ENCODE measurements at regions not wholly inside any gene's neighbourhood (a gene's known extent, or its start where the extent isn't known, plus 50 kb on each side); places are given as distances from the start of the nearest gene placed in this dataset.
"Not testable (repeated sequence)": the region's sequence is repeated elsewhere in the genome, so short reads cannot be mapped to it uniquely, and the experiment has no call there.

DNA sequence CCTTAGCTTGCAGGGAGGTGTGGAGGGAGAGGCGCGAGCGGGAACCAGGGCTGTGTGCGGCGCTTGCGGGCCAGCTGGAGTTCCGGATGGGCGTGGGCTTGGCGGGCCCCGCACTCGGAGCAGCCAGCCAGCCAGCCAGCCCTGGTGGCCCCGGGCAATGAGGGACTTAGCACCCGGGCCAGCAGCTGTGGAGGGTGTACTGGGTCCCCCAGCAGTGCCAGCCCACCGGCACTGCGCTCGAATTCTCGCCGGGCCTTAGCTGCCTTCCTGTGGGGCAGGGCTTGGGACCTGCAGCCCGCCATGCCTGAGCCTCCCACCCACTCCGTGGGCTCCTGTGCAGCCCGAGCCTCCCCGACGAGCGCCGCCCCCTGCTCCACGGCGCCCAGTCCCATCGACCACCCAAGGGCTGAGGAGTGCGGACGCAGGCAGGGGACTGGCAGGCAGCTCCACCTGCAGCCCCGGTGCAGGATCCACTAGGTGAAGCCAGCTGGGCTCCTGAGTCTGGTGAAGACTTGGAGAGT is 462.2 kb downstream of the ACTL7B start:
- not testable (repeated sequence) for DNase-seq

DNA sequence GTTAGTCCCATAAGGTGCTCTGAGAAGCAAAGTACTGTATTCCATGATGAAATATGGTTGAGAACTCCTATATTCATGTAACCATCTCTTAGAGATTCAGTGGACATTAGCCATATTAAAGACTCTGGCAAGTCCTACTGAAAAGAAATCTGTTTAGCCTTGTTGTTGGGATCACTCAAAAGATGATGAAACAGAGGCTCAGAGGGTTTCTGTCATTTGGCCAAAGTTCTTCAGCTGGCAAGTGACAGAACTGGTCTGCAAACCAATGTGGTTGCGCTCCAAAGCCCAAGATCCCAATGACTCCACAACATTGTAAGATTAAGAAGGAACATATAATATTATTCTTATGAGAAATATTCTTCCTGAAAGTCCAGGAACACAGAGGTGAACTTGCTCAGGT is 462.9 kb downstream of the ACTL7B start:
- no peak for DNase-seq

DNA sequence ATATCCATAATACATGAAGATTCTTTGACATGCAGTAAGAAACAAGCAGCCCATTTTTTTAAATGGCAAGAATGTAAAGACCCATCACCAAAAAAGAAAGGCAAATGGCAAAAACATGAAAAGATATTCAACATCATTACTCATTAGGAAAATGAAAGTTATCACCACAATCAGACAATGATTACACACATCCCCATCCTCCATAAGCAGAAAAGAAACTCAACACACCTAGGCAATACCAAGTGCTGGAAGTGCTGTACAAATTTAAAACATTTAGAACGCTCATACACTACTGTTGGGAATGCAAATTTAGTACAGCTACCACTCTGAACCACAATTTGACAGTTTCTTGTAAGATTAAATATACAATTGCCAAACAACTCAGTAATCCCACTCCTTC is 466.7 kb downstream of the ACTL7B start:
- no peak for DNase-seq

DNA sequence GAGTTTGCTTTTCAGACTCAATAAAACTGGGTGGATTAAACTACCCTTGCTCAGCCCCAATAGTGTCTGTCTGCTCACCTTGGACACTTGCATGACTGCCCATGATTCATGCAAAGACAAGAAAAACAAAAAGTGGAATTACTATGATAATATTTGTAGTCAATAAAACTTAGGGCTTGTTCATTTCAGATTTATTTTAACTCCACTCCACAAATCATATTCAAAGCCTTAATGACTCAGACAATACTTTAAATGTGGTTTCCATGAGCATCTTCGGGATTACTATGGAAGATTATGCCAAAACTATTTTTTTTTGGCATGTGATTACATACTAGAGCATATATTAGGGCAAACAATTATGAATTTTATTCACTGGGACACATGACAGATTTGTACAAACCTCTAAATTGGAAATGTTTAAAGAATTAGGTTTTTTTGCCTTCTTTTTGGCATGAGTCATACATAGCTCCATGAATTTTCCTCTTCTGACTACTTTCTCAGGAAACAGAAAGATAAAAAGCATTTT is 468.9 kb downstream of the ACTL7B start:
- DNase-seq = no peak

- no peak for DNase-seq
Measured at GRCh38 chr9:108386032-108386431, 469.8 kb downstream of the ACTL7B start.

DNA sequence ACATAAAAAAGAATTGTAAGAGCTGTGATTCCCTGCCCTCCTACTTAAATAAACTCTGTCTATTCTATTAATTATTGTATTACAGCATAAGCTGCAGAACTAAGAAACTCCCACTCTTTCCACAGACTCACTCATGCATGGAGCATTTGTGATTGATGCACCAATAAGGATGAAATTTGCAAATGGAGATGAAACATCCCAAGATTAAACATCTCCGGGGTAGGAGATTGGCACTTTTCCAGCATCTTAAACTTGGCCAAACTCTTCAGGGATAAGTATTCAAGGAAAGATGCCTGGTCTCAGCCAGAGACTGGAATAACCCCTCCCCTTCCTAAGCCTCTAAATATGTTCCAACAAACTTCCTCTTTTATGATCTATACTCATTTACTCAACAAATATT is 472.0 kb downstream of the ACTL7B start:
- DNase-seq = no peak

- DNase-seq = no peak
Measured at GRCh38 chr9:108382310-108382709, 473.5 kb downstream of the ACTL7B start.

DNA sequence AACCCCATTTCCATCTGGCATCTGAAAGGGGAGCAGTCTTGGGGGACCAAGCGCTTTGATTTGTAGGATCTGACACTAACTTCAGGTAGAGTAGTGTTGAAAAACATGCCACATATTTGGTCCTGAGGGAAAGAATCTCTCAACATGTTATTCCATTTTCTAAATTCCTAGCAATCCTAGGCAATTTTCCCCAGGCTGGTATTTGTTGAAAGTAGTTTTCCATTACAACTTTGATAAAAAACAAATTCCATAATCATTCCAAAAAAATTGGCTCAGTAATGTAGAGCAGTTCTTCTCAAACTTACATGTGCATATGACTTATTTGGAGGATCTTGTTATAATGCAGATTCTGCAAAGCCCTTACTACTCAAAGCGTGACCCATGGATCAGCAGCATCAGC is 477.9 kb downstream of the ACTL7B start:
- no peak for DNase-seq

GRCh38 chr9:108377382-108377781 is 478.4 kb downstream of the ACTL7B start:
- DNase-seq = no peak

DNA sequence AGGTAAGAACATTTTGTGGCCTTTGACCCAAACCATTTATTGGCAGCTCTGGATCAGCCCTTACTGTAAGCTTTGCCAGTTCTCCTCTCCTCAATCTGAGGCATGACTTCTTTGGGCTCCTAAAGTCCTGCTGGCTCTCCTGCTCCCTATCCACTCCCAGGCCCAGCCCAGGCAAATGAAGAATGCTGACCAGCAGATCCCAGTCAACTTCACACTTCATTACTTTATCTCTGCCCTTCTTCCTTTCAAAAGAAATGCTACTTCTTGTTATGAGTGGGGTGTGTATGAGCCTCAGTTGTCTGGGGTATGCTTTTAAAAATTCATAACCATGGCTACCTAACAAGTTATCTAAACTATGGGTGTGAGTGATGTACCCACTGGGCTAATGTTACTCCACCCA is 479.6 kb downstream of the ACTL7B start:
- DNase-seq = no peak

- DNase-seq = no peak
Measured at GRCh38 chr9:108374626-108375025, 481.2 kb downstream of the ACTL7B start.

- no peak for DNase-seq
Measured at GRCh38 chr9:108367188-108367587, 488.6 kb downstream of the ACTL7B start.

- no peak for DNase-seq
Measured at GRCh38 chr9:108363311-108363710, 492.5 kb downstream of the ACTL7B start.

- DNase-seq = no peak
Measured at GRCh38 chr9:108360304-108360703, 495.5 kb downstream of the ACTL7B start.

- DNase-seq = no peak
Measured at GRCh38 chr9:108356806-108357205, 499.0 kb downstream of the ACTL7B start.

DNA sequence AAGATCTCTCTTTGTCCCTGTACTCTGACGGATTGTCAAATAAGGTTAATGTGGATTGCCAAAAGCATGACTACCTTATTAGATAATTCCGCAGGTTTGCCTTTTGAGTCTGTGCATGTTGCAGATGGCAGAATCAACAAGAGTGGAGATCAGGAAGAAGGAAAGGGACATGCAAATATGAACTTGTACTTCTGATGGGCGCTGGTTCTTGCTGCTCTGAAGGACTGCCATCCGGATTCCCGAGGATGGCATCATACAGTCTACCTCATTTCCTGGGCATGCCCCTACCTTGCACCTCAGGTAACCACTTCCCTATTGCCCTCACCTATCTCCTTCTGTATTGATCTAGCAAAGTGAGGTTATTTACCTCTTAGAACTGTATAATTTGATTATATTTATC is 504.2 kb downstream of the ACTL7B start:
- DNase-seq = no peak

GRCh38 chr9:108347463-108348188 is 508.2 kb downstream of the ACTL7B start:
- no peak for DNase-seq

DNA sequence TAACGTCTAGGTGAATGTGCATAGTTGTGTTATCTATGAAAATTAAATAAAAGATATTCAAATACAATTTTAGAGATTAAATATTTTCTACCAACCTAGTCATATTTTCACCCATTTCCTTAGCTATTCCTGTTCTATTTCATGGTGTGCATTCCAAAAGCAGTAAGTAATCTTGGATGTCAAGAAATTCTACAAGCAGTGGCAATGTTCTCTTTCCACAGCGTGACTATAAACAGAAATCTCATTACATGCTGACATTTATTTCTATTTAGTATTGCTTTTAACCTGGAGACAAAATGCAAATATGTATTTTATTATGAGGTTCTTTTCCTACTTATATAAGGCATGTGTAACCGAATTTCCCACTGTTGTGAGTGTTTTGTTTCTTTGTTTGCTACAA is 510.0 kb downstream of the ACTL7B start:
- DNase-seq = no peak

- no peak for DNase-seq
Measured at GRCh38 chr9:108339251-108339650, 516.5 kb downstream of the ACTL7B start.

DNA sequence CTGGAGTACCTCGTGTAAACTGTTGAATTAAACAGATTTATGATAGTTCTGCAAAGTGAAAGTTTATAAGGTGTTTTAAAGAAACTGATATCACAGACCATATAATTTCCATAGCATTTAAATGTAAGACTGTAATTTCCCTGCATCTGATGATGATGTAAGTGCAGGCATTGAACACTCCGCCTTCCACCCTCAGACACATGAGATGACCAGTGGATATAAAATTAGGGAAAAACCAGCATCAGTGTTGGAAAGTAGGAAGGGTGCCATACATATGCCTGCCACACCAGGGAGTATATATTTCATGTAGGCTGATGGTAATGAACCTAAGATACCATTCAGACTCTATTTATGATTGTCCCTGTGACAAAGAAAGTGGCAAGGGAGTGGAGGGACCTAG is 519.2 kb downstream of the ACTL7B start:
- DNase-seq = no peak

DNA sequence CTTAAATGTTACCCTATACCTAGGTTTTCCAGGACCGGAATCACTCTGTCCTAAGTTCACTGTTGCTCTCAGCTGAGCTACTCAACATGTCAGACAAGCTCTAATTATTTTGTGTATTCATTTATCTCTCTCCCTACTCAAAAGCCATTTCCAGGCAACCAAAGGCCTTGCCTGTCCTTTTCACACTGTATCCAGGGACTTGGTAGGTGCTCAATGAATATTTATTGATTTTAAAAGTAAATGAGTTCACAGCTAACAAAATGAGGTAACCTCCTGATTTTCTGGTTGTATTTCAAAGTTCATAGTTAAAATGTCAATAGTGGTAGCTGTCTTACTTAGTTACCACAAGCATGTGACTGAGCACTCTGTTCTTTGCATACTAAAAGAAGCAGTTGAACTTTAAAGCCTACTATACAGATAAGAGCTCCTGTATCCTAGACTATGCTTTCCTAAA is 522.2 kb downstream of the ACTL7B start:
- no peak for DNase-seq

- no peak for DNase-seq
Measured at GRCh38 chr9:108331596-108331995, 524.2 kb downstream of the ACTL7B start.

DNA sequence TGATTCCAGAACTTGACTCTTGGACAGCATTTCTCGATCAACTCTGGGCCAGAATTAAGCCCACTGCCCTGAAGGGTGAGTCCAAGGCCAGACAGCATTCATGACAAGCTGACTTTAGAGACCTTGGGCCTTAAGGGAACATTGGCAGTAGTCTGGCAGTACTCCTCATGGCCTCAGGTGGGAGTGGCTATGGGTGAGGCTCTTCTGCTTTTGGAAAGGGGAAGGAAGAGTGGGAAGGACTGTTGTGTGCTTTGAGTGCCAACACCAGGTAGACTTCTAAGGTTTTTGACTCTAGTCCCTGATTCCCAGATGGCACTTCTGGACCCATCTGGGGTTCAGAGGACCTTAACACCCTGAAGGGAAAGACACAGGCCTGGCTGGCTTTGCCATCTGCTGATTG is 530.4 kb downstream of the ACTL7B start:
- DNase-seq = no peak

GRCh38 chr9:108323615-108324014 is 532.2 kb downstream of the ACTL7B start:
- DNase-seq = no peak
